HEK293 (cell line): ENCODE measurements at regions not wholly inside any gene's neighbourhood (a gene's known extent, or its start where the extent isn't known, plus 50 kb on each side); places are given as distances from the start of the nearest gene placed in this dataset.

Experiments used
- CTCF ChIA-PET: fragments of 350-600 bp; formaldehyde crosslinking; extraction: SDS; loops from one replicate; lab custom pipeline; 2021; ENCODE audit warnings: antibody characterized with exemption; lab: Yijun Ruan, JAX
- POLR2A ChIA-PET: fragments of 300-600 bp; formaldehyde crosslinking; extraction: SDS; loops from one replicate; lab custom pipeline; 2020; ENCODE audit warnings: antibody characterized with exemption, inconsistent platforms; lab: Yijun Ruan, JAX
- H3K27ac ChIP-seq: fragments of 200-500 bp; sonication (Bioruptor generic); 2 replicates; pipeline ENCODE4 v1.5.1; 2014; ENCODE audit warnings: low read depth, low read length, control low read depth, inconsistent platforms; ENCODE audit errors: extremely low read depth
- H3K36me3 ChIP-seq, 2 experiments: fragments of 200-500 bp in 1 of 2; sonication (Bioruptor generic) in 1 of 2; 1 replicate in 1 of 2; 2 replicates in 1 of 2; pipeline ENCODE4 v1.5.1; 2014 to 2017; ENCODE audit warnings: inconsistent platforms in 2 of 2, low read length in 2 of 2; ENCODE audit not compliant: control insufficient read depth in 2 of 2, insufficient read depth in 1 of 2
- H3K4me1 ChIP-seq: fragments of 200-500 bp; sonication (Bioruptor generic); 2 replicates; pipeline ENCODE4 v1.5.1; 2014; ENCODE audit warnings: mild to moderate bottlenecking, low read length, inconsistent platforms; ENCODE audit not compliant: control insufficient read depth, insufficient read depth
- H3K4me3 ChIP-seq: 2 replicates; pipeline ENCODE4 v1.5.1; 2011; ENCODE audit warnings: low read depth, mild to moderate bottlenecking, control low read depth, low read length, moderate library complexity
- H3K9me3 ChIP-seq: fragments of 200-500 bp; sonication (Bioruptor generic); 2 replicates; pipeline ENCODE4 v1.5.1; 2014; ENCODE audit warnings: low read depth, low read length, inconsistent platforms; ENCODE audit not compliant: control insufficient read depth, insufficient read depth
- ELK4 ChIP-seq: IDR thresholded peaks from 2 replicates; pipeline ENCODE4 v1.6.1; 2011; ENCODE audit warnings: mild to moderate bottlenecking, low read depth, low read length, borderline replicate concordance
- FEZF1 ChIP-seq: fragments of 450-650 bp; formaldehyde crosslinking; IDR thresholded peaks from 2 replicates; pipeline ENCODE4 v1.5.1; 2016; ENCODE audit warnings: missing biosample characterization, missing genetic modification characterization
- GLI4 ChIP-seq: fragments of 450-650 bp; formaldehyde crosslinking; IDR thresholded peaks from 2 replicates; pipeline ENCODE4 v1.5.1; 2016; ENCODE audit warnings: missing biosample characterization, missing genetic modification characterization
- GLIS2 ChIP-seq: fragments of 450-650 bp; formaldehyde crosslinking; IDR thresholded peaks from 2 replicates; pipeline ENCODE4 v1.5.1; 2016; ENCODE audit warnings: missing biosample characterization, missing genetic modification characterization
- HOXC10 ChIP-seq: sonication (generic); formaldehyde crosslinking; IDR thresholded peaks from 2 replicates; pipeline ENCODE4 v1.8.1; 2023; ENCODE audit warnings: mild to moderate bottlenecking, missing genetic modification reagents
- KLF8 ChIP-seq: fragments of 450-650 bp; formaldehyde crosslinking; IDR thresholded peaks from 2 replicates; pipeline ENCODE4 v1.5.1; 2016; ENCODE audit warnings: missing biosample characterization, missing genetic modification characterization
- OVOL3 ChIP-seq: fragments of 450-650 bp; formaldehyde crosslinking; IDR thresholded peaks from 2 replicates; pipeline ENCODE4 v1.5.1; 2016; ENCODE audit warnings: missing biosample characterization, missing genetic modification characterization
- PRDM2 ChIP-seq: fragments of 450-650 bp; formaldehyde crosslinking; IDR thresholded peaks from 2 replicates; pipeline ENCODE4 v1.5.1; 2016; ENCODE audit warnings: missing biosample characterization, missing genetic modification characterization, borderline replicate concordance
- TCF7L2 ChIP-seq: IDR thresholded peaks from 2 replicates; pipeline ENCODE4 v1.6.1; 2011; ENCODE audit warnings: low read depth, mild to moderate bottlenecking, inconsistent platforms, low read length, moderate library complexity, borderline replicate concordance
- ZNF112 ChIP-seq: fragments of 450-650 bp; formaldehyde crosslinking; IDR thresholded peaks from 2 replicates; pipeline ENCODE4 v1.5.0; 2017; ENCODE audit warnings: missing biosample characterization, missing genetic modification characterization
- ZNF114 ChIP-seq: fragments of 450-650 bp; formaldehyde crosslinking; IDR thresholded peaks from 2 replicates; pipeline ENCODE4 v1.5.0; 2017; ENCODE audit warnings: missing biosample characterization, missing genetic modification characterization
- ZNF223 ChIP-seq: fragments of 450-650 bp; formaldehyde crosslinking; IDR thresholded peaks from 2 replicates; pipeline ENCODE4 v1.5.1; 2016; ENCODE audit warnings: missing biosample characterization, missing genetic modification characterization
- ZNF266 ChIP-seq: fragments of 450-650 bp; formaldehyde crosslinking; IDR thresholded peaks from 2 replicates; pipeline ENCODE4 v1.5.1; 2016; ENCODE audit warnings: missing biosample characterization, missing genetic modification characterization, low read depth
- ZNF280C ChIP-seq: fragments of 450-650 bp; formaldehyde crosslinking; IDR thresholded peaks from 2 replicates; pipeline ENCODE4 v1.5.1; 2016; ENCODE audit warnings: missing biosample characterization, missing genetic modification characterization
- ZNF341 ChIP-seq: fragments of 450-650 bp; formaldehyde crosslinking; IDR thresholded peaks from 2 replicates; pipeline ENCODE4; 2016; ENCODE audit warnings: low read depth, missing biosample characterization, missing genetic modification characterization
- ZNF391 ChIP-seq: fragments of 450-650 bp; formaldehyde crosslinking; IDR thresholded peaks from 2 replicates; pipeline ENCODE4 v1.5.1; 2016; ENCODE audit warnings: low read depth, missing biosample characterization, missing genetic modification characterization, borderline replicate concordance
- ZNF404 ChIP-seq: fragments of 450-650 bp; formaldehyde crosslinking; IDR thresholded peaks from 2 replicates; pipeline ENCODE4 v1.5.1; 2017; ENCODE audit warnings: missing biosample characterization, missing genetic modification characterization
- ZNF488 ChIP-seq: fragments of 450-650 bp; formaldehyde crosslinking; IDR thresholded peaks from 2 replicates; pipeline ENCODE4 v1.5.1; 2016; ENCODE audit warnings: missing biosample characterization, missing genetic modification characterization
- ZNF629 ChIP-seq: fragments of 450-650 bp; formaldehyde crosslinking; IDR thresholded peaks from 2 replicates; pipeline ENCODE4 v1.5.1; 2017; ENCODE audit warnings: missing biosample characterization, missing genetic modification characterization
- ZNF677 ChIP-seq: fragments of 450-650 bp; IDR thresholded peaks from 2 replicates; pipeline ENCODE4 v1.5.0; 2018; ENCODE audit warnings: missing biosample characterization, mild to moderate bottlenecking, missing genetic modification characterization, moderate library complexity
- ZSCAN23 ChIP-seq: fragments of 450-650 bp; formaldehyde crosslinking; IDR thresholded peaks from 2 replicates; pipeline ENCODE4 v1.5.1; 2016; ENCODE audit warnings: missing biosample characterization, missing genetic modification characterization
- ZXDB ChIP-seq: fragments of 450-650 bp; formaldehyde crosslinking; IDR thresholded peaks from 2 replicates; pipeline ENCODE4 v1.5.1; 2016; ENCODE audit warnings: missing biosample characterization, missing genetic modification characterization

- TF ChIP-seq ZNF341 (tag by site-specific recombination): no peak
- no peak for TF ChIP-seq GLI4 (tag by site-specific recombination)
- TF ChIP-seq TCF7L2: no peak
- no peak for TF ChIP-seq PRDM2 (tag by site-specific recombination)
- TF ChIP-seq ELK4: no peak
- TF ChIP-seq KLF8 (tag by site-specific recombination): no peak
- TF ChIP-seq ZSCAN23 (tag by site-specific recombination): no peak
- no peak for TF ChIP-seq ZNF266 (tag by site-specific recombination)
- ChIA-PET POLR2A (no interaction called here), CTCF (no interaction called here)
- Histone ChIP-seq H3K4me3 (no peak overlapping the region), H3K27ac (no peak overlapping the region), H3K36me3 (no peaks in the 10 kb centered on the region), H3K4me1 (no peaks in the 10 kb centered on the region), H3K9me3 (no peaks in the 10 kb centered on the region)
Measured at GRCh38 chr4:123731035-123731434, 334.4 kb downstream of the SPRY1 start.

GRCh38 chr4:123737156-123737555 lies 340.6 kb downstream of the SPRY1 start:
- TF ChIP-seq TCF7L2: no peak
- no peak for TF ChIP-seq ZNF404 (tag by site-specific recombination)
- no peak for TF ChIP-seq HOXC10 (CRISPR knock-in tag)
- TF ChIP-seq ZNF488: no peak
- no peak for TF ChIP-seq ZNF114
- no peak for TF ChIP-seq ZNF677 (tag by site-specific recombination)
- no peak for TF ChIP-seq OVOL3 (tag by site-specific recombination)
- TF ChIP-seq ZNF223 (tag by site-specific recombination): no peak
- no peak for TF ChIP-seq ZNF629
- TF ChIP-seq GLIS2: no peak
- no peak for TF ChIP-seq ZNF280C (tag by site-specific recombination)
- no peak for TF ChIP-seq FEZF1 (tag by site-specific recombination)
- no peak for TF ChIP-seq ZXDB (tag by site-specific recombination)
- TF ChIP-seq ZNF112 (tag by site-specific recombination): no peak
- no peak for TF ChIP-seq ZNF391 (tag by site-specific recombination)
- Histone ChIP-seq H3K36me3 (no peaks in the 10 kb centered on the region), H3K27ac (no peak overlapping the region), H3K4me3 (no peak overlapping the region), H3K4me1 (no peaks in the 10 kb centered on the region), H3K9me3 (no peaks in the 10 kb centered on the region)
- POLR2A ChIA-PET: no interaction called here
- CTCF ChIA-PET: no interaction called here
